Stimulated activated CD8-positive, alpha-beta memory T cell treated with anti-CD3 and anti-CD28 coated beads, Interleukin-7, amount 100 ng/mL, for 48 hours (primary cell): ENCODE measurements at regions not wholly inside any gene's neighbourhood (a gene's known extent, or its start where the extent isn't known, plus 50 kb on each side); places are given as distances from the start of the nearest gene placed in this dataset.

ENCODE experiments used
- DNase-seq, 2 donors: peaks; one replicate each; pipeline ENCODE4 v3.0.0-alpha.2; 2020; ENCODE audit warnings: low read depth in 1 of 2; ENCODE audit errors: extremely low read depth in 1 of 2

GRCh38 chr22:26845021-26845743 is 187.8 kb downstream of the MIAT start:
- no peak for DNase-seq

GRCh38 chr22:26846076-26846475 is 188.7 kb downstream of the MIAT start:
- no peak for DNase-seq

- DNase-seq = no peak
Observed at GRCh38 chr22:26846645-26847044, 189.3 kb downstream of the MIAT start.

GRCh38 chr22:26847046-26847445 is 189.7 kb downstream of the MIAT start:
- DNase-seq = no peak

GRCh38 chr22:26847816-26848215 is 190.4 kb downstream of the MIAT start:
- DNase-seq = no peak

GRCh38 chr22:26848244-26848920 is 191.0 kb downstream of the MIAT start:
- DNase-seq = no peak

- DNase-seq = no peak
Observed at GRCh38 chr22:26849575-26849974, 192.2 kb downstream of the MIAT start.

GRCh38 chr22:26851125-26851524 is 193.7 kb downstream of the MIAT start:
- DNase-seq = no peak

GRCh38 chr22:26852176-26852575 is 194.8 kb downstream of the MIAT start:
- DNase-seq = no peak

- no peak for DNase-seq
Observed at GRCh38 chr22:26853071-26853470, 195.7 kb downstream of the MIAT start.

GRCh38 chr22:26853495-26853894 is 196.1 kb downstream of the MIAT start:
- DNase-seq = no peak

- DNase-seq = no peak
Observed at GRCh38 chr22:26857169-26857568, 199.8 kb downstream of the MIAT start.

GRCh38 chr22:26860301-26860700 is 202.9 kb downstream of the MIAT start:
- no peak for DNase-seq

GRCh38 chr22:26865021-26865420 is 207.6 kb downstream of the MIAT start:
- DNase-seq = no peak

GRCh38 chr22:26883393-26883792 is 226.0 kb downstream of the MIAT start:
- no peak for DNase-seq

- no peak for DNase-seq
Observed at GRCh38 chr22:26884921-26885320, 227.5 kb downstream of the MIAT start.

- DNase-seq = no peak
Observed at GRCh38 chr22:26885441-26886261, 228.3 kb downstream of the MIAT start.

GRCh38 chr22:26887456-26887855 is 230.1 kb downstream of the MIAT start:
- DNase-seq = no peak

GRCh38 chr22:26887916-26888315 is 230.5 kb downstream of the MIAT start:
- no peak for DNase-seq

GRCh38 chr22:26888887-26889286 is 231.5 kb downstream of the MIAT start:
- no peak for DNase-seq

- DNase-seq = no peak
Observed at GRCh38 chr22:26889802-26890201, 232.4 kb downstream of the MIAT start.

- no peak for DNase-seq
Observed at GRCh38 chr22:26890870-26891269, 233.5 kb downstream of the MIAT start.
